ENCODE measurements at regions not wholly inside any gene's neighbourhood (a gene's known extent, or its start where the extent isn't known, plus 50 kb on each side); places are given as distances from the start of the nearest gene placed in this dataset.

DNA sequence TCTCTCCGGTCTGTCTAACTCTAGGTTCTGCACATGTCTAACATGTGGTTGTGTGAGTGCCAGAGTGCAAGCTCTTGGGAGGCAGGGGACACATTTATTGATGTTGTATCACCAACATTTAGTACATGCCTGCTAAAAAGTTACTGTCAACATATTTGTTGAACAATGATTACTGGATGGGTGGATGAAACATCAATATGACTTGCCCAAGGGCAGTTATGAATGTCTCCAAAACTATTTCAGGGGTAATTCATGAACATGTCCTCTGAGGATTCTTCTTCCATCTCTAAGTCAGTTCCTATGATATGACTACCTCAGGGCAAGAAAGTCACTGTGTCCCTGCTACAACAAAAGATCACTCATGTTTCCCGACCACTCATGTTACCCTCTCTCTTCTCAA, 91.3 kb upstream of the STEAP1B start:
- Histone ChIP-seq H3K4me3 (ENCODE audit: low read depth, low read length) (no peak overlapping the region), H3K4me1 (ENCODE audit: control insufficient read depth, insufficient read depth, low read length, poor library complexity, severe bottlenecking) (no peaks in the 10 kb centered on the region), H3K9me3 (ENCODE audit: control insufficient read depth in 2 of 2, low read length in 2 of 2) (no peaks in the 10 kb centered on the region), H3K27ac (ENCODE audit: insufficient read depth, low read length, poor library complexity, severe bottlenecking) (no peak overlapping the region), H3K27me3 (ENCODE audit: control insufficient read depth, insufficient read depth, low read length) (peaks cover 2% of the 10 kb centered on the region), H3K36me3 (ENCODE audit: control insufficient read depth, insufficient read depth, low read length) (no peaks in the 10 kb centered on the region)
- Mint-ChIP-seq H3K4me1 (peaks cover 0 to 5% (median 0%) of the 10 kb centered on the region in 4 donors), H3K27ac (no peak overlapping the region), H3K9me3 (peaks cover 0 to 4% (median 0%) of the 10 kb centered on the region in 7 donors), H3K36me3 (no peaks in the 10 kb centered on the region), H3K4me3 (no peak overlapping the region), H3K27me3 (peaks cover 5% of the 10 kb centered on the region)
- ATAC-seq (ENCODE audit: low read depth in 2 of 2) (no peak), DNase-seq (no peak)

DNA sequence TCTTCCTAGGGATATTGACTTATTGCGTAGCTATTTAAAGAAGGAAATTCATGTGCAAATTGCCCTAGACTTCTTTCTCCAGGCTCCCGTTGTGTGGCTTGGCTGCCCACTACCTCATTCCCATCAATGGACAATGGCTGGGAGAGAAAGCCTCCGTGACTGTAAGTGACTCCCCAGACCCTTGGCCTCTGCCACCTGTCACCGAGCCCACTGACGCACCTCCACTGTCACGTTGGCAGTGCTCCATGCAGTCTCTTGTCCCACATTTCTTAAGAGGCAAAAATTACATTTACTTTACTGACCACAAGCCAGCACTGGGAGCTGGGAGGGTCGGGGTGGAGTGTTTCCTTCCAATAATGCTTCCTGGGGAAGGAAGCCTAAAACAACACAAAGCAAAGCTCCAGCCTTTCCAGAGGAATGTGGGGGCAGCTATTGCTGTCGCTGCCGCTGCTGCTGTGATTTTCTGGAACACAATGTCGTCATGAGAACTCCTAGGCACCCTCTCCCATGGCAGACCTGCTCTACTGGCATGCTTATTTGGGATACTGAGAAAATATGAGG, 89.7 kb upstream of the STEAP1B start:
- Histone ChIP-seq H3K4me3 (ENCODE audit: low read depth, low read length) (no peak overlapping the region), H3K4me1 (ENCODE audit: control insufficient read depth, insufficient read depth, low read length, poor library complexity, severe bottlenecking) (no peaks in the 10 kb centered on the region), H3K27ac (ENCODE audit: insufficient read depth, low read length, poor library complexity, severe bottlenecking) (no peak overlapping the region), H3K9me3 (ENCODE audit: control insufficient read depth in 2 of 2, low read length in 2 of 2) (no peaks in the 10 kb centered on the region), H3K27me3 (ENCODE audit: control insufficient read depth, insufficient read depth, low read length) (peaks cover 2% of the 10 kb centered on the region), H3K36me3 (ENCODE audit: control insufficient read depth, insufficient read depth, low read length) (no peaks in the 10 kb centered on the region)
- H3K4me1 Mint-ChIP-seq, result peaks cover 0 to 5% (median 0%) of the 10 kb centered on the region in 4 donors
- peaks cover 5% of the 10 kb centered on the region for H3K27me3 Mint-ChIP-seq
- H3K27ac Mint-ChIP-seq, result no peak overlapping the region
- no peak for ATAC-seq (ENCODE audit: low read depth in 2 of 2)
- peaks cover 0 to 4% (median 0%) of the 10 kb centered on the region in 7 donors for H3K9me3 Mint-ChIP-seq
- no peak overlapping the region for H3K4me3 Mint-ChIP-seq
- DNase-seq, result no peak
- H3K36me3 Mint-ChIP-seq, result no peaks in the 10 kb centered on the region

DNA sequence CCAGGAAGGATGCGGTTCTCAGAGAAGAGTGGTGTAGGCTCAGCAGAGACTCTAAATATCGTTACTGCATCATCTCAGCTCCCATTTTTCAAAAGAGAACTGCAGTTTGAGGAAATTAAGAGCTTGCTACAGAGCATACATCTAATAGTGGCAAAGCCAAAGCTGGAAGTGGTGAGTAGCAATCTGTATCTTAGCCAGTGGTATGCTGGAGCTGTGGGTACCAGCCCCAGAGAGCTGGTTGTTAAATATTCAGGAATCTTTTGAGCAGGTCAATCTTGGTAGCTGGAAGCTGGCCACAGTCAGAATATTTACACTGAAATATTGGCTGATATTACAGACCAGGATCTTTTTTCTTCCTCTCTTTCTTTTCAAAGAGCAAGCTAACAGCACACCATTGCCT, 88.4 kb upstream of the STEAP1B start:
- ATAC-seq (ENCODE audit: low read depth in 2 of 2), result no peak
- no peak overlapping the region for H3K27ac Mint-ChIP-seq
- no peaks in the 10 kb centered on the region for H3K36me3 Mint-ChIP-seq

DNA sequence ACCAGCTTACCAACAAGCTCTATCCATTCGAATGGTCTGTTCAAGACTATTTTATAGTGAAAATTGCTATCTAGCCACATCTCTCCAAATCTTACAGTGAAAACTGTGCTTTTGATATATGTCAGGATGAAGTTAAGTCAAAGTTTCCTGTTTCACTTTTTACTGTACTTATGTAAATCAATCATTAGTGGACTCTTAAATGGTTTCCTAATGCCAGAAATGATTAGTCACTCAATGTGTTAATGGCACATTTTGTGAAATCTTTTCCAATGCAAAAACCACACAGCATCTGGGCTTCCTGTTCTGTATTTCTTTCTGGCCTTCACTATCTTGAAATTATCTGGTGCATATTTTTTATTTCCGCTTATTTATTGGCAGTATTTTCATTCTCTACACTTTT, 87.3 kb upstream of the STEAP1B start:
- Mint-ChIP-seq H3K4me1 (peaks cover 0 to 5% (median 0%) of the 10 kb centered on the region in 4 donors), H3K4me3 (no peak overlapping the region), H3K9me3 (peaks cover 0 to 3% (median 0%) of the 10 kb centered on the region in 7 donors), H3K27me3 (peaks cover 10% of the 10 kb centered on the region), H3K27ac (no peak overlapping the region), H3K36me3 (no peaks in the 10 kb centered on the region)
- DNase-seq (no peak), ATAC-seq (ENCODE audit: low read depth in 2 of 2) (no peak)
- H3K4me3 ChIP-seq (ENCODE audit: low read depth, low read length), result no peak overlapping the region
- H3K36me3 ChIP-seq (ENCODE audit: control insufficient read depth, insufficient read depth, low read length), result no peaks in the 10 kb centered on the region
- H3K4me1 ChIP-seq (ENCODE audit: control insufficient read depth, insufficient read depth, low read length, poor library complexity, severe bottlenecking), result no peaks in the 10 kb centered on the region
- no peaks in the 10 kb centered on the region for H3K9me3 ChIP-seq (ENCODE audit: control insufficient read depth in 2 of 2, low read length in 2 of 2)
- H3K27ac ChIP-seq (ENCODE audit: insufficient read depth, low read length, poor library complexity, severe bottlenecking), result no peak overlapping the region
- H3K27me3 ChIP-seq (ENCODE audit: control insufficient read depth, insufficient read depth, low read length), result peaks cover 4% of the 10 kb centered on the region

More for the DNA sequence above, 88.4 kb upstream of the STEAP1B start:
- H3K27ac ChIP-seq (ENCODE audit: insufficient read depth, low read length, poor library complexity, severe bottlenecking), result no peak overlapping the region
- peaks cover 1% of the 10 kb centered on the region for H3K27me3 ChIP-seq (ENCODE audit: control insufficient read depth, insufficient read depth, low read length)
- H3K36me3 ChIP-seq (ENCODE audit: control insufficient read depth, insufficient read depth, low read length), result no peaks in the 10 kb centered on the region
- Mint-ChIP-seq H3K27me3 (peaks cover 5% of the 10 kb centered on the region), H3K9me3 (peaks cover 0 to 4% (median 0%) of the 10 kb centered on the region in 7 donors), H3K4me1 (peaks cover 0 to 5% (median 0%) of the 10 kb centered on the region in 4 donors), H3K4me3 (no peak overlapping the region)
- H3K4me3 ChIP-seq (ENCODE audit: low read depth, low read length), result no peak overlapping the region
- no peak for DNase-seq
- no peaks in the 10 kb centered on the region for H3K9me3 ChIP-seq (ENCODE audit: control insufficient read depth in 2 of 2, low read length in 2 of 2)
- H3K4me1 ChIP-seq (ENCODE audit: control insufficient read depth, insufficient read depth, low read length, poor library complexity, severe bottlenecking), result no peaks in the 10 kb centered on the region

DNA sequence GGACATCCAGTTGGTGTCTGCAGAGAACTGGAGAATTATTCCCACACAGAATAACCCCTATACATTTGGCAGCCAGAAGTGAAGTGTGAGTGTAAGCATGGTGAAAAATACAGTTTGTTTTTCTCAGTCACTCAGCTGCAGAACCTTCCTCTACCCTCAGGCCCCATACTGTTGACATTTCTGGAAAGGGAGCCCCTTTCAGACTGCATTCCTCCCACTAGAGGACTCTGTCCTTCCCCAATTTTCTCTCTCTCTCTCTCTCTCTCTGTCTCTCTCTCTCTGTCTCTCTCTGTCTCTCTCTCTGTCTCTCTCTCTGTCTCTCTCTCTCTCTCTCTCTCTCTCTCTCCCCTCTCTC, 86.8 kb upstream of the STEAP1B start:
- Histone ChIP-seq H3K27me3 (ENCODE audit: control insufficient read depth, insufficient read depth, low read length) (peaks cover 4% of the 10 kb centered on the region), H3K4me1 (ENCODE audit: control insufficient read depth, insufficient read depth, low read length, poor library complexity, severe bottlenecking) (no peaks in the 10 kb centered on the region), H3K4me3 (ENCODE audit: low read depth, low read length) (no peak overlapping the region), H3K36me3 (ENCODE audit: control insufficient read depth, insufficient read depth, low read length) (no peaks in the 10 kb centered on the region), H3K9me3 (ENCODE audit: control insufficient read depth in 2 of 2, low read length in 2 of 2) (no peaks in the 10 kb centered on the region), H3K27ac (ENCODE audit: insufficient read depth, low read length, poor library complexity, severe bottlenecking) (no peak overlapping the region)
- H3K9me3 Mint-ChIP-seq, result peaks cover 0 to 3% (median 0%) of the 10 kb centered on the region in 7 donors
- no peak overlapping the region for H3K27ac Mint-ChIP-seq
- H3K4me1 Mint-ChIP-seq, result peaks cover 0 to 5% (median 0%) of the 10 kb centered on the region in 4 donors
- no peaks in the 10 kb centered on the region for H3K36me3 Mint-ChIP-seq
- DNase-seq (no peak), ATAC-seq (ENCODE audit: low read depth in 2 of 2) (no peak)
- peaks cover 14% of the 10 kb centered on the region for H3K27me3 Mint-ChIP-seq
- H3K4me3 Mint-ChIP-seq, result no peak overlapping the region

DNA sequence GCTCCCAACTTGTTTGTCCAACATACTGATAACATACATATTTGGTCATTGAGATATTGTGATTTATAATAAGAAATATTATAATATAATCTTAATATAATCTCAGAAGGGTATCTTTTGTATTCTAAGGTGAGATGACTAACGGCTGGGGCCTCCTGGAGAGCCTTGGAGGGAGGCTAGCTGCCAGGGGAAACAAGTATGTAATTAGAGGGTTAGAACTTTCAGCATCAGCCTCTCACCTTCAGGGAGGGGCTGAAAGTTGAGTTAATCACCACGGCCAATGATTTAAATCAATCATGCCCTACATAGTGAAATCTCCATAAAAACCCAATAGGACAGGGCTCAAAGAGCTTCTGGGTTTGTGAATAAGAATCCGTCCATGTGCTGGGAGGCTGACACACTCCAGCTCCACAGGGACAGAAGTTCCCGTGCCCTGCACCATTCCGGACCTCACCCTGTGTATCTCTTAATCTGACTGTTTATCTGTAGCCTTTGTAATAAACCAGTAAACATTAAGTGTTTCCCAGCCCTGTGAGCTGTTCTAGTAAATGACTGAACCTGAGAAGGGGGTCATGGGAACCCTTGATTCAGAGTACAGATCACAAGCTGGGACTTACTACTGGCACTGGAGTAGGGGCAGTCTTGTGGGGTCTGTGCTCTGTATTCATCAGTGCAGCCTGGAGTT, 86.3 kb upstream of the STEAP1B start:
- Mint-ChIP-seq H3K4me3 (no peak overlapping the region), H3K27me3 (peaks cover 14% of the 10 kb centered on the region), H3K9me3 (peaks cover 0 to 3% (median 0%) of the 10 kb centered on the region in 7 donors), H3K27ac (no peak overlapping the region), H3K4me1 (peaks cover 0 to 5% (median 0%) of the 10 kb centered on the region in 4 donors), H3K36me3 (no peaks in the 10 kb centered on the region)
- peaks cover 4% of the 10 kb centered on the region for H3K27me3 ChIP-seq (ENCODE audit: control insufficient read depth, insufficient read depth, low read length)
- H3K36me3 ChIP-seq (ENCODE audit: control insufficient read depth, insufficient read depth, low read length), result no peaks in the 10 kb centered on the region
- ATAC-seq (ENCODE audit: low read depth in 2 of 2) (no peak), DNase-seq (no peak)
- no peaks in the 10 kb centered on the region for H3K9me3 ChIP-seq (ENCODE audit: control insufficient read depth in 2 of 2, low read length in 2 of 2)
- no peak overlapping the region for H3K27ac ChIP-seq (ENCODE audit: insufficient read depth, low read length, poor library complexity, severe bottlenecking)
- no peaks in the 10 kb centered on the region for H3K4me1 ChIP-seq (ENCODE audit: control insufficient read depth, insufficient read depth, low read length, poor library complexity, severe bottlenecking)
- no peak overlapping the region for H3K4me3 ChIP-seq (ENCODE audit: low read depth, low read length)

DNA sequence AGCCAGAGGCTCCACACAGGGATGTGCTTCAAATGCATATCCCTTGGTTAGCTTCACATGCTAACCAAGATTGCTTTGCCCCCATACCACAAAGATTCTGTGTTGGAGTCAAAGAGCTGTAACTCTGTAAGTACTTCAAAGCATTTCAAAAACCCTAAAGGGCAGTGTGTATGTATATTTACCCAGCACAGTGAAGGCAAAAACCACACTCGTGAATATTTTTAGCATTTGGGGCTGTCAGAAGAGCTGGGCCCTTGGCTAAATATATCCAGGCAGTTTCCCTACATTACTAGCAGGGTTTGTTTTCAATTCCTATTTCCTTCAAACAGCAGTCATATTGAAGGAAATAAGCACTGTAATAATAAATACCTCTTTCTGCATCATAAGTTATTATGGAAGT, 84.2 kb upstream of the STEAP1B start:
- Mint-ChIP-seq H3K36me3 (no peaks in the 10 kb centered on the region), H3K27me3 (peaks cover 18% of the 10 kb centered on the region), H3K9me3 (peaks cover 0 to 3% (median 0%) of the 10 kb centered on the region in 7 donors), H3K4me1 (peaks cover 0 to 5% (median 0%) of the 10 kb centered on the region in 4 donors), H3K4me3 (no peak overlapping the region), H3K27ac (no peak overlapping the region)
- Histone ChIP-seq H3K27me3 (ENCODE audit: control insufficient read depth, insufficient read depth, low read length) (peaks cover 7% of the 10 kb centered on the region), H3K9me3 (ENCODE audit: control insufficient read depth in 2 of 2, low read length in 2 of 2) (no peaks in the 10 kb centered on the region), H3K4me3 (ENCODE audit: low read depth, low read length) (no peak overlapping the region), H3K4me1 (ENCODE audit: control insufficient read depth, insufficient read depth, low read length, poor library complexity, severe bottlenecking) (no peaks in the 10 kb centered on the region), H3K36me3 (ENCODE audit: control insufficient read depth, insufficient read depth, low read length) (no peaks in the 10 kb centered on the region), H3K27ac (ENCODE audit: insufficient read depth, low read length, poor library complexity, severe bottlenecking) (no peak overlapping the region)
- ATAC-seq (ENCODE audit: low read depth in 2 of 2), result no peak
- no peak for DNase-seq

Data from CD4-positive, CD25-positive, alpha-beta regulatory T cell (primary cell).